Omental fat pad (tissue), 3 donors: ENCODE measurements at regions not wholly inside any gene's neighbourhood (a gene's known extent, or its start where the extent isn't known, plus 50 kb on each side); places are given as distances from the start of the nearest gene placed in this dataset.

Source experiments
- ATAC-seq: fragments of 150-250 bp; one replicate; pipeline ENCODE4 v1.9.1; 2016; ENCODE audit warnings: mild to moderate bottlenecking, moderate library complexity; ENCODE audit not compliant: low FRiP score
- DNase-seq: peaks from one replicate; pipeline ENCODE4 v3.0.0-alpha.2; 2019; ENCODE audit warnings: low spot score
- TF ChIP-seq, protein P1 (sequence below), 3 donors: fragments of 450-650 bp; IDR thresholded peaks; one replicate each; pipeline ENCODE4 v1.5.1; 2016 to 2017; ENCODE audit warnings: antibody characterized with exemption in 3 of 3, mild to moderate bottlenecking in 3 of 3, moderate library complexity in 2 of 3

DNA sequence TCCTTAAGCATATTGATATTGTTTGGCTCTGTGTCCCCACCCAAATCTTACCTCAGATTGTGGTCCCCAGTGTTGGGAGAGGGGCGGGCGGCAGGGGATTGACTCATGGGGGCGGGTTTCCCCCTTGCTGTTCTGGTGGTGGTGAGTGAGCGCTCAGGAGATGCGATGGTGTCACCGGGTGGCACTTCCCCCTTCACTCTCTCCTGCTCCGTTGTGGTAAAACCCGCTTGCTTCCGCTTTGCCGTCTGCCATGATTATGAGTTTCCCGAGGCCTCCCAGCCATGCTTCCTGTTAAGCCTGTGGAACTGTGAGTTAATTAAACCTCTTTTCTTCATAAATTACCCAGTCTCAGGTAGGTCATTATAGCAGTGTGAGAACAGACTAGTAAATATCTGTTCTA is 229.1 kb downstream of the IRX2 start:
- DNase-seq (no peak), ATAC-seq (no peak)
- TF ChIP-seq, protein P1, sequence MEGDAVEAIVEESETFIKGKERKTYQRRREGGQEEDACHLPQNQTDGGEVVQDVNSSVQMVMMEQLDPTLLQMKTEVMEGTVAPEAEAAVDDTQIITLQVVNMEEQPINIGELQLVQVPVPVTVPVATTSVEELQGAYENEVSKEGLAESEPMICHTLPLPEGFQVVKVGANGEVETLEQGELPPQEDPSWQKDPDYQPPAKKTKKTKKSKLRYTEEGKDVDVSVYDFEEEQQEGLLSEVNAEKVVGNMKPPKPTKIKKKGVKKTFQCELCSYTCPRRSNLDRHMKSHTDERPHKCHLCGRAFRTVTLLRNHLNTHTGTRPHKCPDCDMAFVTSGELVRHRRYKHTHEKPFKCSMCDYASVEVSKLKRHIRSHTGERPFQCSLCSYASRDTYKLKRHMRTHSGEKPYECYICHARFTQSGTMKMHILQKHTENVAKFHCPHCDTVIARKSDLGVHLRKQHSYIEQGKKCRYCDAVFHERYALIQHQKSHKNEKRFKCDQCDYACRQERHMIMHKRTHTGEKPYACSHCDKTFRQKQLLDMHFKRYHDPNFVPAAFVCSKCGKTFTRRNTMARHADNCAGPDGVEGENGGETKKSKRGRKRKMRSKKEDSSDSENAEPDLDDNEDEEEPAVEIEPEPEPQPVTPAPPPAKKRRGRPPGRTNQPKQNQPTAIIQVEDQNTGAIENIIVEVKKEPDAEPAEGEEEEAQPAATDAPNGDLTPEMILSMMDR (IDR thresholded peaks at IDR 0.05), result no peak

DNA sequence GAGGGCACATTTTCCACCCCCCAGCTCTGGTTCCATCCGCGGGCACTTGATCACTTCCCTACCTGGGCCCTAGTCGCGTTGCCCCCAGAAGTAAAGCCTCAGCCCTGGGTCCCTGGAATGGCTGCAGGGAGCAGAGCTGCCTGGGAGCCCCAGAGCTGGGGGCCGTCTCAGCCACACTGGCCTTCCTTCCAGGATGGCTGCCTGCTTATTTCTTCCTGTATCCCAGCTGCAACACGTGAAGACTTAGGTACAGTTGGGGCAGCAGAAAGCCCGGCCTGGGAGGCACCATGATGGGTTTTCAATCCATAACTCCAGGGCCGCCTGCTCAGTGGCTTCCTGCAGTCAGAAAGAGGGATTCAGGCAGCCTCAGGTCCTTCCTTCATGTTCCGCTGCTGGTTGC is 232.3 kb downstream of the IRX2 start:
- DNase-seq, result no peak
- TF ChIP-seq, protein P1 (IDR thresholded peaks at IDR 0.05), result no peak

DNA sequence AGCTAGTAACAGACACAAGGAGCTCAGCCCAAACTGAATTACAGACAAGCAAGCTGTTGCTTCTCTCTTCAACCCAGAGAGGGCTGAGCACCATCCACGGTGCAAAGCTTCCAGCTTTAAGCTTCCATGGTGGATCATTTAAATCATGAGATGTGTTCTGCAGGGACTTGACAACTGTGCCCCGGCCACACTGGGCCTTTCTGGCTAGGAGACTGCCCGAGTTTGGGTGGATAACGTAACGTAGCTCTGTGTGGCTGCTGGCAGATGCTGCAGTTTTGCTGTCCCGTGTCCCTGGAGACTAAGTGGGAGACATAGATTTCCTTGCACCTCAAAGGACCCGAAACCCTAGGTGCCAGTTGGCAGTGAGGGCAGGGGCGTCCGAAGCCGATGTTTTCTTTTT is 234.0 kb downstream of the IRX2 start:
- TF ChIP-seq, protein P1 (IDR thresholded peaks at IDR 0.05), result no peak
- ATAC-seq (no peak), DNase-seq (no peak)

More for the DNA sequence above, 232.3 kb downstream of the IRX2 start:
- no peak for ATAC-seq

DNA sequence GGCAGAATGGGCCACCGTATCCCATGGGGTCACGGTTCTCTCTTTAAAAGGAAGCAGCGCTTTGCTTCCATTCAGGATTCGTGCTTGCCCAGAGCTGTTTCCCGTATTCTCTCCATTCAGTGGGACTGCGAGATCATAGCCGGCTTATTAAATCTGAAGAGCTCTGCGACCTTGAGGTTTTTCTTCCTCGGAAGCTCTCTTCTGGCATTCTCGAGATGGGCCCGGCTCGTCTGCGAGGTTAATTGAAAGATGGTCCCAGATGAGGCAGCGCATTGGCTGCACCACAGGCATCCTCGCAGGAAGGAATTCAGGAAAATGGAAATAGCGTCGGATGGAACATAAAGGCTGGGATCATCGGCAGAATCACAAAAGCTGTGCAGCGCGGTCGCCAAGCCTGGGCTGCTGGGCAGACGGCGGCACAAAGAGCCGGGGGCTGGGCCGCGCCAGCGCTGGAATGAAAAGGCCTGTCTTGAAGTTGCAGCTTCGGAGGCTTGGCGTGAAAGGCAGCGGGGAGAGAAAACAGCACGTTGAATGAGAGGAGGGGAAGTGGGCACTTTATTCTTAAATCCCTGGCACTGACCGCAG is 236.2 kb downstream of the IRX2 start:
- TF ChIP-seq, protein P1 (IDR thresholded peaks at IDR 0.05), result no peak
- DNase-seq (no peak), ATAC-seq (no peak)

DNA sequence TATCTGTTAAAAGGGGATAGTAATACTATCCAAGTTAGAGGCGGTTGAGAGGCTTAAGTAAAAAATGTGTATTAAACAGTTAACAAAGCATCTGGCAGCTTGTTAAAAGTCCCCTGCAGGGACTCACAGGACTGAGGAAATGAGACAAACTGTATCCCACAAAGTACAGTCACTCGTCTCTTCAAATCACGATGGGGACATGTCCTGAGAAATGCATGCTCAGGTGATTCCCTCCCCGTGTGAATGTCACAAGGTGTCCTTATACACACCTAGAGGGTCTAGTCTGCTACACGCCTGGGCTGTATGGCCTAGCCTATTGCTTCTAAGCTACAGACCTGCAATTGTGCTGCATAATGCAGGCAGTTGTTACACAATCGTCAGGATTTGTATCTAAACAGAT is 237.0 kb downstream of the IRX2 start:
- ATAC-seq (no peak), DNase-seq (no peak)
- TF ChIP-seq, protein P1 (IDR thresholded peaks at IDR 0.05), result no peak

DNA sequence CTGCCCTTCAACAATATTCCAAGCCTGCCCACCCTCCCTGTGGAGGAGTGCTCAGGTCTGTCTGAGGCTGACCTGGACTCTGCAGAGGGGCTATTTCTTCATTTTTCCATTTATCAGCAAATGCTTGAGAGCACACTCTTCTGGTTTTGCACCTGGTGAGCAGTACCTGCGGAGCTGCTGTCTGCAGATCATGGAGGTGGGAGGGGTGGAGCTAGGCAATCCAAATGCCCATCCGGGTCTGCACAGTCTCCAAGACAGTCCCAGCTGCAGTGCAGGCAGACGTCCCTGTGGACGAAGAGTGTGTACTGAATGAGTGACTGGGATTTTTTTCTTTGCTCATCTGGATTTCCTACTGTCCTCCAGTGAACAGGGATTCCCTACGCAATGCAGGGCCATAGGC is 239.8 kb downstream of the IRX2 start:
- ATAC-seq, result no peak
- no peak for DNase-seq
- TF ChIP-seq, protein P1 (IDR thresholded peaks at IDR 0.05), result no peak

DNA sequence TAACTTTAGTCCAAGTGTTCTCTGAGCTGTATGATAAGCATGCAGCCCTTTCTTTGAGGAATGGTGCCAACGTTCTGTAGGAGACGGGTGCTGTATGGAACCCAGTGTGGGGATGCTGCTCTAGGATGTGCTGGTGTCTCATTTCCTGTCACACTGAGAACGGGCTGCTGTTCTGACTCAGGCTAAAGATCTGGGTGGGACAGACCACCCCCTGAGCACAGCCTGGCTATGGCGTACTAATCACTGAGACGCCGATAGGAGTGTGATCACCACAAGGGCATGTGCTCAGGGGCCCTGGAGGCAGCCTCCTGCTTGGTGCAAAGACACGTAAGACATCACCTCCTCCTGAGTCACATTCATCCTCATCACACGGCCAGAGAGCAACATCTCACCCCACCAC is 240.4 kb downstream of the IRX2 start:
- DNase-seq (no peak), ATAC-seq (no peak)
- TF ChIP-seq, protein P1 (IDR thresholded peaks at IDR 0.05), result no peak
